Thyroid gland (tissue), 4 donors: ENCODE measurements at regions not wholly inside any gene's neighbourhood (a gene's known extent, or its start where the extent isn't known, plus 50 kb on each side); places are given as distances from the start of the nearest gene placed in this dataset.

Experiments used
- DNase-seq, 2 donors: peaks; one replicate each; pipeline ENCODE4 v3.0.0-alpha.2; 2019
- H3K27ac ChIP-seq, 3 donors: fragments of 200-600 bp; sonication (generic); 1 replicate in 2 of 3; 2 replicates in 1 of 3; pipeline ENCODE4 v1.5.1; 2016 to 2019; ENCODE audit warnings: mild to moderate bottlenecking in 1 of 3, moderate library complexity in 1 of 3
- H3K27me3 ChIP-seq: fragments of 200-600 bp; sonication (generic); one replicate; pipeline ENCODE4 v1.5.1; 2019
- H3K36me3 ChIP-seq, 2 donors: fragments of 200-600 bp; sonication (generic); one replicate each; pipeline ENCODE4 v1.5.1; 2016 to 2019
- H3K4me1 ChIP-seq, 2 donors: fragments of 200-600 bp; sonication (generic); one replicate each; pipeline ENCODE4 v1.5.1; 2017 to 2019
- H3K4me3 ChIP-seq, 3 donors: fragments of 200-600 bp; sonication (generic); replicated peaks in 1 of 3; 1 replicate in 2 of 3; 2 replicates in 1 of 3; pipeline ENCODE4 v1.5.1; 2016; ENCODE audit warnings: mild to moderate bottlenecking in 1 of 3
- H3K9me3 ChIP-seq: fragments of 200-600 bp; sonication (generic); one replicate; pipeline ENCODE4 v1.5.1; 2017
- CTCF ChIP-seq, 6 experiments: fragments of 200-600 bp in 3 of 6; fragments of 450-650 bp in 3 of 6; sonication (generic) in 3 of 6; IDR thresholded peaks; one replicate each; pipeline ENCODE4 v1.5.1; 2016 to 2019; ENCODE audit warnings: antibody characterized with exemption in 6 of 6, mild to moderate bottlenecking in 2 of 6, inconsistent platforms in 1 of 6, moderate library complexity in 1 of 6
- POLR2A ChIP-seq, 2 donors: fragments of 450-650 bp; IDR thresholded peaks; one replicate each; pipeline ENCODE4 v1.6.1; 2017; ENCODE audit warnings: antibody characterized with exemption in 2 of 2, mild to moderate bottlenecking in 2 of 2, moderate library complexity in 1 of 2
- WGBS, 2 donors: methylation state at CpG; one replicate each; pipeline ENCODE4 v1.1.5; 2017; 5-methylcytosine and 5-hydroxymethylcytosine counted together
- intact Hi-C: fragments of 100-400 bp; cut with DNase I; formaldehyde crosslinking; loops from one replicate; pipeline ENCODE4 v1.15.1; 2023

GRCh38 chr11:92317222-92317621, 92.6 kb downstream of the FAT3 start:
- Histone ChIP-seq H3K4me3 (no peak overlapping the region), H3K4me1 (no peaks in the 10 kb centered on the region), H3K9me3 (no peaks in the 10 kb centered on the region), H3K27ac (no peak overlapping the region), H3K27me3 (no peaks in the 10 kb centered on the region), H3K36me3 (no peaks in the 10 kb centered on the region)
- intact Hi-C loops: no loop called here
- TF ChIP-seq POLR2A (IDR thresholded peaks at IDR 0.05) (no peak), CTCF (IDR thresholded peaks at IDR 0.05) (no peak)
- DNase-seq: no peak

GRCh38 chr11:92317721-92318120, 93.1 kb downstream of the FAT3 start:
- Histone ChIP-seq H3K9me3 (no peaks in the 10 kb centered on the region), H3K27me3 (no peaks in the 10 kb centered on the region), H3K4me1 (no peaks in the 10 kb centered on the region), H3K27ac (no peak overlapping the region), H3K4me3 (no peak overlapping the region), H3K36me3 (no peaks in the 10 kb centered on the region)
- 45 to 57% methylated on average over 2 of the region's 2 CpGs for WGBS, 2 donors
- no peak for DNase-seq
- intact Hi-C loops: no loop called here
- no peak for TF ChIP-seq POLR2A (IDR thresholded peaks at IDR 0.05)
- TF ChIP-seq CTCF (IDR thresholded peaks at IDR 0.05): no peak

- no peaks in the 10 kb centered on the region for H3K9me3 ChIP-seq
- WGBS, 2 donors: 81 to 84% methylated on average over 3 of the region's 3 CpGs
- H3K4me3 ChIP-seq: no peak overlapping the region
- no peaks in the 10 kb centered on the region for H3K27me3 ChIP-seq
- DNase-seq: no peak
- TF ChIP-seq POLR2A (IDR thresholded peaks at IDR 0.05): no peak
- no peak for TF ChIP-seq CTCF (IDR thresholded peaks at IDR 0.05)
- H3K4me1 ChIP-seq: no peaks in the 10 kb centered on the region
- no peak overlapping the region for H3K27ac ChIP-seq
- intact Hi-C loops: no loop called here
- H3K36me3 ChIP-seq: no peaks in the 10 kb centered on the region
Measured at GRCh38 chr11:92322225-92322624, 97.6 kb downstream of the FAT3 start.

- no peak for DNase-seq
- 71 to 84% methylated on average over 1 of the region's 1 CpG for WGBS, 2 donors
- H3K27ac ChIP-seq: no peak overlapping the region
- no peaks in the 10 kb centered on the region for H3K36me3 ChIP-seq
- intact Hi-C loops: no loop called here
- no peaks in the 10 kb centered on the region for H3K4me1 ChIP-seq
- no peaks in the 10 kb centered on the region for H3K9me3 ChIP-seq
- no peaks in the 10 kb centered on the region for H3K27me3 ChIP-seq
- H3K4me3 ChIP-seq: no peak overlapping the region
- TF ChIP-seq POLR2A (IDR thresholded peaks at IDR 0.05) (no peak), CTCF (IDR thresholded peaks at IDR 0.05) (no peak)
Measured at GRCh38 chr11:92324890-92325289, 100.3 kb downstream of the FAT3 start.

GRCh38 chr11:92325416-92325815, 100.8 kb downstream of the FAT3 start:
- Histone ChIP-seq H3K27ac (no peak overlapping the region), H3K4me3 (no peak overlapping the region), H3K4me1 (no peaks in the 10 kb centered on the region), H3K27me3 (no peaks in the 10 kb centered on the region), H3K36me3 (no peaks in the 10 kb centered on the region), H3K9me3 (no peaks in the 10 kb centered on the region)
- intact Hi-C loops: no loop called here
- 90 to 93% methylated on average over 3 of the region's 3 CpGs for WGBS, 2 donors
- TF ChIP-seq POLR2A (IDR thresholded peaks at IDR 0.05): no peak
- no peak for TF ChIP-seq CTCF (IDR thresholded peaks at IDR 0.05)
- DNase-seq: no peak
